Stimulated activated CD4-positive, alpha-beta T cell treated with anti-CD3 and anti-CD28 coated beads, Interleukin-2, amount 100 ng/mL, for 24 hours (primary cell): ENCODE measurements at regions not wholly inside any gene's neighbourhood (a gene's known extent, or its start where the extent isn't known, plus 50 kb on each side); places are given as distances from the start of the nearest gene placed in this dataset.

ENCODE experiments used
- DNase-seq, 2 donors: peaks; one replicate each; pipeline ENCODE4 v3.0.0-alpha.2; 2020

DNA sequence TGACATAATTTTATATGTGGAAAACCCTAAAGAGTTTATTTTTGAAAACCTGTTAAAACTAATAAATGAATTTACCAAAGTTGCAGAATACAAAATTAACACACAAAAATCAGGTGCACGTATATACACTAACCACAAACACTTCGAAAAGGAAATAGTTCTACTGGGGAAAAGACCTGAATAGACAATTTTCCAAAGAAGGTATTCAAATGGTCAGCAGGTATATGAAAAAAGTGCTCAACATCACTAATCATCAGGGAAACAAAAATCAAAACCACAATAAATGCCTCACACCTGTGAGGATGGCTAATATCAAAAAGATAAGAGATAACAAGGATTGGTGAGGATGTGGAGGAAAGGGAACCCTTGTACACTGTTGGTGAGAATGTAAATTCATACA, 110.6 kb downstream of the PXDC1 start:
- DNase-seq, result no peak

DNA sequence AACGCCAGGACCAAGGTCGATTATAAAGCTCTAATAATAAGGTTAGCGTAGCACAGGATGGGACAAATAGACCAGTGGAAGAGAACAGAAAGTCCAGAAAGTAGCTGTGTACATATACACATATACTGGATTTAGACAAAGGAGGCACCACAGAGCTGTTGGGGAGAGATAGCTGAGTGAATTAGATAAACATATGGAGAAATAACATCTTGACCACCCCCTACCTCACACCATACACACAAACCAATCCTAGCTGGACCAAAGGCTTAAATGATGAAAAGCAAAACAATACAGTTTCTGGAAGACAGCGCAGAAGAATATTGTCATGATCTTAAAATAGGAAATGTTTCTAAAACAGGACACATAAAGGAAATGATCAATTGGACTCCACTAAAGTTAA, 112.9 kb downstream of the PXDC1 start:
- no peak for DNase-seq

DNA sequence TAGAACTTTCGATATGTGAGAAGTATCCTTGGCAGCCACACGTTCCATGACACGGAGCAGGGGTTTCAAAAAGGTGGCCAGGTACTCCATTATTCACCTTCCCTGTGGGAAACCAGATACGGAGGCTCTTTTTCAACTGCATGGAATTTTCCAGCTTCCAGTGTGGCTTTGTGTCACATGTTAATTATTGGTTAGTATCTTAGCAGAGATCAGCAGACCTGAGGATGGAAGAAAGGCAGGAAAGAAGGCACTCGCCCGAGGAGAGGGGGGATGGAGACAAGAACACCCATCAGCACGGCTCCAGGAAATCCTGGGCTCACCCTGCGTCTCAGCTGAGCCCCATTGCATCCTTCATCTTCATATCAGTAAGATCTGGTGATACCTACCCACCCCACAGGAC, 115.5 kb downstream of the PXDC1 start:
- no peak for DNase-seq

- no peak for DNase-seq
Measured at GRCh38 chr6:3635482-3635881, 116.0 kb downstream of the PXDC1 start.

- no peak for DNase-seq
Measured at GRCh38 chr6:3634280-3634816, 117.2 kb downstream of the PXDC1 start.

DNA sequence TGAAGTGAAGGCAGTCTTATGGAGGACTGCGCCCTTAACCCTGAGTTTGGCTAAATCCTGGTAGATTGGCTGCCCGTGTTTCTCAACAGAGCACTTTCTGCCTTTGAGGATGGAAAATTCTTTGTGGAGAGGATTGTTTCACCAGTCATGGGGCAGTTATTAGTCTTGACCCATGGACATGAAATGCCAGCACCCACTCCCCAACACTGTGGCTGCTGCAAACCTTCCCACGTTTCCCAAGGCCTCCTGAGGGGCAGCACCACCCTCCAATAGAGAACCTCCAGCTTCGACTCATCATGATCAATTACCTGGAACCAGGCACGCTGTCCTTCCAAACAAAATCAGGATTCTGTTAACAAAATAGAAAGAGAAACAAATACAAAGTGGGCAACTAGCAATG, 117.8 kb downstream of the PXDC1 start:
- no peak for DNase-seq

DNA sequence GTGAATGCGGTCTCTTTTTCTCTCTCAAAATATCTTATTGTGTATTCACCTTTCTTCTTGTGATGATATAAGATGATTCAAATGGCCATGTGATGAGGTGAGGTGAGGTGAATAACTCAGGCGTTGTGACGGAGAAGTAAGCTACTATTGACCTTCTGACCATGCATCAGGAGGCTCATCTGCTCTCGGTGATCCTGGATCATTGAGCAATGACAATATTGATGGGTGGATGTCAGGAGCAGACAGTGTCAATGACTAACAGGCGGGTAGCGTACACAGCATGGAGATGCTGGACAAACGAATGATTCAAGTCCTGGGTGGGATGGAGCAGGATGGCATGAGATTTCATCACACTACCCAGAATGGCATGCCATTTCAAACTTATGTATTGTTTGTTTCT, 119.6 kb downstream of the PXDC1 start:
- DNase-seq, result no peak

DNA sequence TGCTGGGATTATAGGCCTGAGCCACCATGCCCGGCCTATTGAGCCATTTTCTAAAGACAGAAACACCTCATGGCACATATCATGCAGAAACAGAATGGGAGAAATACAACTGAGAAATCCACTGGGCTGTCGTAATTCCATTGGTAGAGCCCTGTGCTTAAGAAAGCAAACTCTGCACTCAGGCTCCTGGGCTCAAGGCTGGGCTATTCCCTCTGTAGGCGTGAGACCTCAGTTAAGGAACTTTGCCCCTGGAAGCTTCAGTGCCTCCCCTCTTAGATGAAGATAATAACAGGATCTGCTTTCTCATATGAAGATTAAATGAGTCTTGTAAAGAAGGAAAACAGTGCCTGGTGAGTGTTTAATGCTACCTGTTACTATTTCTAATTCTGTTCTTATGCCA, 120.3 kb downstream of the PXDC1 start:
- DNase-seq, result no peak

GRCh38 chr6:3630258-3630835, 121.2 kb downstream of the PXDC1 start:
- DNase-seq, result no peak

GRCh38 chr6:3627956-3628835, 123.3 kb downstream of the PXDC1 start:
- DNase-seq, result no peak

GRCh38 chr6:3627501-3627900, 124.0 kb downstream of the PXDC1 start:
- no peak for DNase-seq

GRCh38 chr6:3625980-3626563, 125.4 kb downstream of the PXDC1 start:
- no peak for DNase-seq

GRCh38 chr6:3625149-3625979, 126.1 kb downstream of the PXDC1 start:
- no peak for DNase-seq

GRCh38 chr6:3624250-3625136, 127.0 kb downstream of the PXDC1 start:
- no peak for DNase-seq

DNA sequence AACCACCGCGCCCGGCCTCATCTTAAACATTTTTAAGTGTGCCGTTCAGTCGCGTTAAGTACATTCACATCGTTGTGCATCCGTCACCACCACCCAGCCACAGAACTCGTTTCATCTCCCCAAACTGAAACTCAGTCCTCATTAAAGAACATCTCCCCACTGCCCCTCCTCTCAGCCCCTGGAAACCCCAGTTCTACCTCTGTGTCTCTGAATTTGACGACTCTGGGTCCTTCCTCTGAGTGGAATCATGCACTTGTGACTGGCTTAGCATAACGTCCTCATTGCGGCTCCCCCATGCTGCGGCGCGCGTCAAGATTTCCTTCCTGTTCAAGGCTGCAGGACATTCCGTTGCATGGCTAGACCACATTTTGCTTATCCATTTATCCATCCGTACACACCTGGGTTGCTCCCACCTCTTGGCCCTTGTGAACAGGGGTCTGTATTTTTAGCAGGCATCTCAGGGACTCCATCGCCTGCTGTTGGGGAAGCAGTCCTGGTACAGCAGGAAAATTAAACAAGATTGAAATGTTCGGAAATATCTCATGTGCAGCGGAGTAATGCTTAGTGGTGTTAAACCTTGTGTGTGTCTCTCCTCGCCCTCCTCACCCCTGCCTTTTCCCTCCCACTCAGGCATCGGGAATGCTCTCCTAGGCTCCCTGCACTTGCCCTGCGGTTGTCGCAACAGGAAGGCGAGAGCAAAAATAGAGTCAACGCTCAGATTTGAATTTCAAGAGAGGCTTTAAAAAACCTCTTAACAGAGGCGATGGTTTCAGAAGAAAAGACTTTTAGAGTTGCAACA, 127.9 kb downstream of the PXDC1 start:
- DNase-seq, result peak in 1 of 2 donors; percentile 9

DNA sequence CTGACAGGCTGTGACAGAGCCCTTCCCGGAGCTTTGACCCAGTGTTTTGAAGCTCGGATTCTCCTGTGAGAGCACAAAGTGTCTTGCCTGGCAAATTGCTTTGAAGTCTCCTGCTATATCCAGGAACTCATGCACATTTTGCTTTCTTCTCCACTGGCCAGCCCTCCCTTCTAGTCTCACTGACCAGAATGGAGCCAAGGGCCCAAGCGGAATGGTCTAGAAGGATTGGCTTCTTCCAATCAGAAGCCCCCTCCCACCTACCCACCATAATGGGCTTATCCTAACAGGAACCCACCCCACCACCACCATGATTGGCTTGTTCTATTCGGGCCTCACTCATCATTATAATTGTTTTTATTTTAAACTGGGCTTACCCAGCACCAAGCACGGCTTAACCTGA, 130.1 kb downstream of the PXDC1 start:
- no peak for DNase-seq

DNA sequence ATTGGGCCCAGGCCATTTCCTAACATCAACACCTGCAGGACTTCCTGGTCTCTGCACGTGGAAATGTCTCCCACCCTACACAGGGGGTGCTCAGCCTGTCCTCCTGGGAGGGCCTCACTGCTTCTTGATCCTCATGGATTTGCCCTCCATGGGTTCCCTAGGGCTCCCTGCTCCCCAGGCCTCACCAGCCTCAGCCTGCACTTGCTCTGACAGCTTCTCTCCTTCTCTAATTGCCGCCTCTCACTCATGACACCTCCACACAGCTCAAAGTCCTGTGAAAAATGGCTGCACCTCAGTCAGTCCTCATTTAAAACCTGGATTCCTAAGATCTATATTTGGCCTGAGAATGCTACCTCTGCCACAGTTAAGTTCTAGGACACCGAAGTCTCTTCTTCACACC, 130.6 kb downstream of the PXDC1 start:
- no peak for DNase-seq

DNA sequence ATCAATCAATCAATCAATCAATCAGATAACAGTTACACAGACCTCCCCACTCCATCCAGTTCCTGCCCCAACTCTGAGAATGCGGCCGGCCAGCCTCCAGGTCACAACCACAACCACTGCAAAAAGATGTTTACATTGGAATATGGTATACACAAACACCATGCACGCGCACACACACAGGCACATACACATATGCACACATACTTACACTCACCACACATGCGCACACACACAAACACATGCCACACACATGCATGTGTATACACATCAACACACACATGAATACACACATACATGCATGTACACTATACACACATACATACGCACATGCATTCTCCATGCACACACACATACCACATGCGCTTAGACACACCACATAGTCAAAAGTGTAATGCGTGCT, 131.1 kb downstream of the PXDC1 start:
- DNase-seq, result no peak

- no peak for DNase-seq
Measured at GRCh38 chr6:3619800-3620199, 131.7 kb downstream of the PXDC1 start.

GRCh38 chr6:3619201-3619600, 132.3 kb downstream of the PXDC1 start:
- DNase-seq, result no peak

- DNase-seq, result no peak
Measured at GRCh38 chr6:3618642-3619041, 132.9 kb downstream of the PXDC1 start.
